ENCODE measurements at regions not wholly inside any gene's neighbourhood (a gene's known extent, or its start where the extent isn't known, plus 50 kb on each side); places are given as distances from the start of the nearest gene placed in this dataset.

- TF ChIP-seq CTCF (IDR thresholded peaks at IDR 0.05) (no peak), POLR2A (IDR thresholded peaks at IDR 0.05; ENCODE audit: low read depth) (no peak)
- Histone ChIP-seq H3K27ac (replicated peaks in 1 of 4) (no peak overlapping the region), H3K9me3 (no peaks in the 10 kb centered on the region), H3K4me1 (peaks cover 0 to 15% (median 9%) of the 10 kb centered on the region in 4 donors), H3K36me3 (no peaks in the 10 kb centered on the region), H3K27me3 (no peaks in the 10 kb centered on the region), H3K4me3 (no peak overlapping the region)
- whole genome bisulfite sequencing: 80% methylated on average over 1 of the region's 1 CpG
- no peak for DNase-seq (ENCODE audit: extremely low spot score)
- intact Hi-C loops (cut with DNase I): no loop called here
These were observed 905.7 kb downstream of the NSUN3 start for GRCh38 chr3:94968519-94968918.

GRCh38 chr3:94972066-94972465, 909.2 kb downstream of the NSUN3 start:
- H3K27me3 ChIP-seq: no peaks in the 10 kb centered on the region
- no peaks in the 10 kb centered on the region for H3K9me3 ChIP-seq
- no peaks in the 10 kb centered on the region for H3K36me3 ChIP-seq
- no peak for TF ChIP-seq EP300 (IDR thresholded peaks at IDR 0.05)
- no peak for TF ChIP-seq POLR2A (IDR thresholded peaks at IDR 0.05; ENCODE audit: low read depth)
- H3K27ac ChIP-seq (replicated peaks in 1 of 4): no peak overlapping the region
- intact Hi-C loops (cut with DNase I): no loop called here
- peaks cover 0 to 10% (median 6%) of the 10 kb centered on the region in 4 donors for H3K4me1 ChIP-seq
- WGBS: 81% methylated on average over 1 of the region's 1 CpG
- DNase-seq (ENCODE audit: extremely low spot score): no peak
- H3K4me3 ChIP-seq: no peak overlapping the region

GRCh38 chr3:94978084-94978483, 915.2 kb downstream of the NSUN3 start:
- intact Hi-C loops (cut with DNase I): no loop called here

GRCh38 chr3:94985778-94986177, 922.9 kb downstream of the NSUN3 start:
- H3K4me3 ChIP-seq: no peak overlapping the region
- H3K9me3 ChIP-seq: peaks cover 0 to 5% (median 0%) of the 10 kb centered on the region in 4 donors
- TF ChIP-seq POLR2A (IDR thresholded peaks at IDR 0.05; ENCODE audit: low read depth) (no peak), EP300 (IDR thresholded peaks at IDR 0.05) (no peak), POLR2AphosphoS5 (IDR thresholded peaks at IDR 0.05) (no peak), CTCF (IDR thresholded peaks at IDR 0.05) (no peak)
- H3K36me3 ChIP-seq: no peaks in the 10 kb centered on the region
- H3K27me3 ChIP-seq: no peaks in the 10 kb centered on the region
- H3K27ac ChIP-seq (replicated peaks in 1 of 4): no peak overlapping the region
- no peak for DNase-seq (ENCODE audit: extremely low spot score)
- no peaks in the 10 kb centered on the region for H3K4me1 ChIP-seq
- 81% methylated on average over 2 of the region's 2 CpGs for WGBS
- intact Hi-C loops (cut with DNase I): no loop called here

More at GRCh38 chr3:94978084-94978483, 915.2 kb downstream of the NSUN3 start:
- no peak for DNase-seq (ENCODE audit: extremely low spot score)
- H3K27ac ChIP-seq (replicated peaks in 1 of 4): no peak overlapping the region
- no peaks in the 10 kb centered on the region for H3K9me3 ChIP-seq
- peaks cover 0 to 4% (median 0%) of the 10 kb centered on the region in 4 donors for H3K4me1 ChIP-seq
- no peak overlapping the region for H3K4me3 ChIP-seq
- H3K36me3 ChIP-seq: no peaks in the 10 kb centered on the region
- TF ChIP-seq POLR2AphosphoS5 (IDR thresholded peaks at IDR 0.05) (no peak), EP300 (IDR thresholded peaks at IDR 0.05) (no peak), POLR2A (IDR thresholded peaks at IDR 0.05; ENCODE audit: low read depth) (no peak), CTCF (IDR thresholded peaks at IDR 0.05) (no peak)
- WGBS: 94% methylated on average over 1 of the region's 1 CpG
- H3K27me3 ChIP-seq: no peaks in the 10 kb centered on the region

- WGBS: 86% methylated on average over 4 of the region's 4 CpGs
- no peak overlapping the region for H3K27ac ChIP-seq (replicated peaks in 1 of 4)
- TF ChIP-seq EP300 (IDR thresholded peaks at IDR 0.05): no peak
- no peak for TF ChIP-seq POLR2AphosphoS5 (IDR thresholded peaks at IDR 0.05)
- TF ChIP-seq POLR2A (IDR thresholded peaks at IDR 0.05; ENCODE audit: low read depth): no peak
- no peak for TF ChIP-seq CTCF (IDR thresholded peaks at IDR 0.05)
- DNase-seq (ENCODE audit: extremely low spot score): no peak
- H3K4me1 ChIP-seq: no peaks in the 10 kb centered on the region
- no peaks in the 10 kb centered on the region for H3K9me3 ChIP-seq
- no peak overlapping the region for H3K4me3 ChIP-seq
- no peaks in the 10 kb centered on the region for H3K36me3 ChIP-seq
- no peaks in the 10 kb centered on the region for H3K27me3 ChIP-seq
- intact Hi-C loops (cut with DNase I): no loop called here
These were observed 928.3 kb downstream of the NSUN3 start for GRCh38 chr3:94990952-94991705.
